ENCODE measurements at regions not wholly inside any gene's neighbourhood (a gene's known extent, or its start where the extent isn't known, plus 50 kb on each side); places are given as distances from the start of the nearest gene placed in this dataset.

DNA sequence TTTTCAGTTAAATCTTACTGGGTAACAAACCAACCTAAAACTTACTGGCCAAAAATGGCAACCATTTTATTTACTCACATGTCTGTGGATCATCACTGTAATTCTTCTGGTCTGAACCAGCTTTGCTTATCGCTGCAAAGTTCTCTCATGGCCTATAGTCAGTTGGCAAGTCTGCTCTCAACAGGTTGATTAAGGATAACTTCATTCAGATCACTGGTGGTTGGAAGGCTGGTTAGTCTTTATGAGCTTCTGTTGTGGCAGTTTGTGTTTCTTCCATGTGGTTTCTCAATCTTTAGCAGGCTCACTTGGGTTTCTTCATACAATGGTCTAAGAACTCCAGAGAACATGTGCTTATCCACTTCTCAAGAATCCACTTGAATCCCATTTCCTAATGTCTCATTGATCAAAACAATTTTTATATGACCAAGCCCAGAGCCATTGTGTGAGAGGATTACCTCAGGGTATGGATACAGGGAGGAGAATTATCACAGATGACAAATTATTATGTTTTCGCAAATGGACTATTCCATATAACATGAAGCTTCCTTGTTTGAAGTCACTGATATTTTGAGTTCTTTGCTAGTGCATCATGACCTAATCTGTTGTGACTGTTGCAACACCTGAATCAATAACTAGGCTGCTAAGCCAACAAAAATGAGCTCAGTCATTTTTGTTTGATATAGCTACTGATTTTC lies 155.4 kb upstream of the BMP2 start:
- DNase-seq = no peak

DNA sequence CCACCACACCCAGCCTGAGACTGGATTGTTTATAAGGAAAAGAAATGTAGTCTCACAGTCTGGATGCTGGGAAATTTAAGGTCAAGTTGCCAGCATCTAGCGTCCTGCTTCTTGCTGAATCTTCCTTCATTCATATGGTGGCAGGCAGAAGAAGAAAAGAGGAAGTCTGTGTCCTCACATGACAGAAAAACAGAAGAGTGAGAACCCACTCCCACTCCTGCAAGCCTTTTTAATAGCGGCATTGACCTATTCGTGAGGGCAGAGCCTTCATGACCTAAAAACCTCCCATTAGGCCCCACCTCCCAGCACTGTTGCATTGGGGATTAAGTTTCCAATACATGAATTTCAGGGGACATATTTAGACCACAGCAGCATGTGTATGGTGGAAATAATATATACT lies 160.8 kb upstream of the BMP2 start:
- DNase-seq = no peak

DNA sequence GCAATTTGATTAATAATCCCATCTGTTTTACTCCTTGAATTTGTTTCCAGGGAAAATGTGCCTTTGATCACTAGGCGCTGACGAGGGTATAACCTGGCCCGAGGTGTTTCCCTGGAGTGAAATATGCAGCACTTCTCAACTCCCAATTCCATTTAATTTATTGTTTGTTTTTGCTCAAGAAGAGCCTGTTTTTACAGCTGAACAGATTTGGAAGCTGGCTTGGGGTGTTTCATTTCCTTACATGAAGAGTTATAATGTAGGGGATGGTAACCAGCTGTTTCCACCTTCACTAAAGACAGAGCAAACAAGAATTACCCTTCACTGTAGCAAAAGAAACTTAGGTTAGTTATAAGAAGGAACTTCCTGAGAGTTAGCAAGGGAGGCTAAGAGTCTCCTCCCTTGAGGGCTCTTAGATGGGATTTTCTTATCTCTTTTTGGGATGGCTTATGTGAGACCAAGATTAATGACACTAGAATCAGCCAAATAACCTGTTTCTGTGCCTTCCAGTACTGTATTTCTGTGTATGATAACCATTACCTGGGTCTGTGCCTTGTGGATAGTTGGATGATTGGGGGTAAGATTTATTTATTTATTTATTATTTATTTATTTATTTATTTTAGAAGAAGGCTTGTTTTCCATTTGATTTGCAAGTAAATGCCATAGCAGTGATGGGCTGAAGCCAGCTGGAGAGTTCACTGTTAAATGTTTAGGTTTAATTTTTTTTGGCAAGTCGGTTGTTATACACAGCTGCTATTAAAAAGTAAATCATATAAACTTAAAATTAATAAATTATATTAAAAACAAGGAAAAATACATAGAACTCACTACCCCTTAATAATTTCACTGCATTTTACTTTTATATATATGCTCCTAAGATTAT lies 162.2 kb upstream of the BMP2 start:
- no peak for DNase-seq

DNA sequence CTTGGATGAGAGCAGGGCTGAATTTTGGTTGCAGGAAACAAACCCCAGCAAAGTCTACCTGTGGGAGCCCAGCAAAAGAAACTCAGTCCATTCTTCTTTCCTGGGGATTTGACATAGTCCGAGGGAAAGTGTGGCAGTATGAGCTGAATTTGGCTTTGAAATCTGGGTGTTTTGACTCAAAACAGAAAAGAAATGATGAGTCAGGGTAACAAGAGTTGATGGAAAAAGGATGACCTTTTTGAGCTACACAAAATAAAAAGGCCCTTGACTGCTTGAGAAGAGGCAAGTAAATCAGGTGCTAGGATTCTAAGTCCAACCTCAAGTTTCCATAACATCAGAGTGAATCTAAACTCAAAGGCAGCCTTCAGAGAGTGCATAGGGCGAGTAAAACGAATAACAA lies 163.3 kb upstream of the BMP2 start:
- DNase-seq = no peak

DNA sequence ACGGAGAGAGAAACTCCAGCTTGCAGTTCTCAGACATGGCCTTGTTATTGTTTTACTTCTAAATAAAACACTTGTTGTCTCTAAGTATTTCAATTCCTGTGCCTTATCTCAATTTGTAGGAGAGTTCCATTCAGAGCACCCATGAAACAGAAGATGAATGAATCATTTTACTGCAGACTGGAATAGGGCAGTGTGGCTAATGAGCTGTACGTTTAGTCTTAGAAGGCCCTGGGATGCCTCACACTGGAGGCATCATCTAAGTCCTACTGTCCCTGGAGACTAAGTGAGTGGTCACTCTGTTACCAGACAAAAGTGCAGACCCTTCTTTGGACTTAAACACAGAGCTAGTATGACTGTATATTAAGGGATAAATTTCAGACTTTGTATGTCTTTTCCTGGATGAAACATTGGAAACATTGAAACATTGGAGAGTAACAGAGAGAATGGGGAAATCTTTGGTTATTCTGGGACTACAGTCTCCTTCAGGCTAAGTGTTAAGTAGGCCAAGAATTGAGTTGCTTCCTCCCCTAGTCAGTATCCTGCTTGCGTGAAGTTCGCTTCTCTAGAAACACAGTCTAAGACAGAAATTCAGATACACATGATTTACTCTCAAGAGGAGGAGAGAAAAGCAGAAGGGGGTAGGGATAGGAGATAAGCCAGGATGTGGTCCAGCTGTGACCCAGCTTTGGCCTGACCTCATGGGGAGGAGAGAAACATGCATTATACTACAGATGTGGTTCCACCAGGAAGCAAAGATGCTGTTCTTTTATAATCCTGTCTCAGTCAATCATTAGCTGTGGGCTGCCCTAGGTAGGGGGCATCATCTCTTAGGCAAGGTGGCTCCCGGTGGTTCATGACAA lies 167.4 kb upstream of the BMP2 start:
- no peak for DNase-seq

DNA sequence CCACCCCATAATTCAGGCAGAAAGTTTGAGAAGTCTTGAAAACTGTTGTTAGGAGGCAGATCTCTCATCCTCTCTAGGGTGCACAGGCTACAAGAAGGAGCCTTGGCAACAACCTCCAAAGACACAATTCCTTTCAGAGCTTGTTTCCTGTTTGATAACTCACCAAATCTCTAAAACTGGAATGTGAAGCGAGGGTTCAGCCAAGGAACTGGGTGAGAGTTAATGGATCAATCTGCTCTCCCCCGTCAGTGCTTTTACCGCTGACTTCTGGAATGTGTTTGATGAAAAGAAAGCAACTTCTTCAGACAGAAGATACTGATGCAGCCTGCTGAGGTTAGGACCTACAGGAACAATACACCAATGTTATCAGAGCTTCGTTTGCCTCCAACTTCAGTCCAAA lies 171.8 kb upstream of the BMP2 start:
- no peak for DNase-seq

DNA sequence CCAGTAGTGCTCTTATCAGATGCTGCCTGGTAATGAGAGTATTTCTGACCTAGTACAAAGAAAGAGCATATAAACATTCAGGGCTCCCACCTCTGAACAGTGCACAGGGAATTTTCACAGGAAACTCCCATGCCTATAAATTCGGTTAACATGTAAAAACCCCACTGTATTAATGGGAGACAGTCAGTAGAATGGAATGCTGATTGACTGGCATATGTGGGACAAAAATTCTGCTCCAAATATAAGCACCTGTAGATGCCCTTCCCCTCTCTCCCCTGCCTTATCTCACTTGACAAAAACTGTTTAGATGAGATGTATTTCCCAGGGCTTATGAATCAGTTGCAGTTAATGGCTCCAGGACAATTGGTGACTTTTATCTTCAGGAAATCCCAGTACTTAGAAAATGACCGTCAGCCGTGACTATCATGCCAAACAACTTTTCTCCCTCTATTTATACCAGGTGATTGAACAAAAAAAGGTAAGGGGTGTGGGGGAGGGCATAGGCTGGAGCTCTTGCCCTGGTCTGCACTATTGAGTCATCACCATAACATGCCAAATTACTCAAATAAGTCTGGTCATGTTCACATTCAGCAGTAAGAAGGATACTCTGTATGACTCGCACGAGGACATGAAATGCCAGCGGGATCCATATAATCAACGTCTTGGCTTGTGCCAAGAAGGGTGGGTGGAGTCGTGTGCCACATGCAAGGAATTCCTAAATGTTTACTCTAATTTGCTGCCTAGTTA lies 176.4 kb upstream of the BMP2 start:
- DNase-seq = no peak

DNA sequence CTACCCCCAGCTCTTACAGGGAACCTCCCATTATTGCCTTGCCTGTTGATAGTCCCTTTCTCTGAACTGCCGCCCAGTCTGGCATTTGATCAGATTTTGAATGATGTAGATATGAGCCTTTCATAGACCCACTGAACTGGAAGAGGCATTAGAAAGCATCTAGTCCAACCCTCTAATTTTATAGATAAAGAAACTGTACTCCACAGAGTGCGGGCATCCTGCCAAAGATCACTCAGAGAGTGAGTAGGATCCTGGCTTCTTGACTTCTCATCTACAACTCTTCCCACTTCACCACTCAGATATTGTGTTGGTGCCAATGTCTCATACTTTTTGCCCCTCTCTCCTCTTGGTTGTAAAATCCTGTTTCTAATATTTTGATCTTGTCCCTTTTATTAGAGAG lies 179.2 kb upstream of the BMP2 start:
- no peak for DNase-seq

DNA sequence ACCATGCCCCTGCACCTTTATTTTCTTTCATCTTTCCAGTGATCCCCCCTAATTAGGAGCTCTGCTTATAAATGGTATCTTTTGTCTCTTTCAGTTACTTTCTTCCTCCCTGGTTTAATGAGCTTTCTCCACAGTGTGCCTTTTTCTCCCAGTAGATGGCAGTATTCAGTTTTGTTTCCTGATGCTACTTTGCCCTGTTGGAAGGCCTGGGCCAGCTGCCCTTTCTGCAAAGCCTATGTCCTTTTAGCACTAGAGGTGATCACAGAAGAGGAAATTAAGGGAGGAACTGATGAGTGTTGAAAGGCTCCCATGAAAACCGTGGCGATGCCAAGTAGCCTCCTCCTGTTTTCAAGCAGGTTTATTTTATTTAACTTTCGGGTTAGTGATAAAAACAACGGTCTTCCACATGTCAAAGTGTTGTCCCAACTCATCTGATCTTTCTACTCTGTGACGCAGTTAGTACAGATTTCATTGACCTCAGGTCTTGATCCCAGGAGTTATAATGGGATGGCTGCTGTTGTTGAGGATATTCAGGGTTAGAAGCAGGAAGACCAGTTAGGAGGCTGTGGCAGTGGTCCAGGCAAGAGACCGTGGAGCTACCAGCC lies 184.2 kb upstream of the BMP2 start:
- peak; percentile 59 for DNase-seq

DNA sequence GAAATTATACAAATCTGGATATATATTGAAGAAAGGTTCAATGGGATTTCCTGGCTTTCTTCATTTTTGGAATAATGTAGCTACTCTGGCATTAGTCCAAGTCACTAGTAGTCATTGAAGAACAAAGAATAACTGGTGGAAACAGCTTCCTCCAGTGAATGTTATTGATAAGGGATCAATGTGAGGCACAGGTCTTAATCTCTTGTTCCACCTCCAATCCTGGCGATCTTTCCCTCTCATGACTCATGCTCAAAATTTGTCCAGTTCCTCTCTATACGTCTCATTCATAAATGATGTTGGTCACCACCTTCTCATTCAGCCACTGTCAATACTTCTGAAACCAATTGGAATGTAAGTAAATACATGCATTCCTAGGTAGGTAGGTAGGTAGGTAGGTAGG lies 185.0 kb upstream of the BMP2 start:
- DNase-seq = no peak

DNA sequence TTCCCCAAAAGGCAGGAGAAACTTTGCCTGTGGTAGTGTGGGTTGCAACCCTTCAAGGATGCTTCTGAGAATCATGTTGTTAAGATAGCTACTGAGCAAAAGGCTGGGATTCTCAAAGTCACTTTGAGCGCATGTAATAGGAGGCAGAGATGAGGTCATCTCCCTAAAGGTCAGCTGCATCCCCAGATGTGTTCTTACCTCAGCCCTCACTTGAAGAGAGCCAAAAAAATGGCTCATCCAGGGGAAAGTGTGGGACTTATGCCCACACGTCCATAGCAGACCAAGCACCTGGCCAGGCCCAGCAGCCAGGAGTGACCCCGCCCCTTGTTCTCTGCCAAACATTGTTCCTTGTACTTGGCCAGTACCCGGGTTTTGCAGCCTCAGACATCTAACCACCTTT lies 187.0 kb upstream of the BMP2 start:
- DNase-seq = no peak

DNA sequence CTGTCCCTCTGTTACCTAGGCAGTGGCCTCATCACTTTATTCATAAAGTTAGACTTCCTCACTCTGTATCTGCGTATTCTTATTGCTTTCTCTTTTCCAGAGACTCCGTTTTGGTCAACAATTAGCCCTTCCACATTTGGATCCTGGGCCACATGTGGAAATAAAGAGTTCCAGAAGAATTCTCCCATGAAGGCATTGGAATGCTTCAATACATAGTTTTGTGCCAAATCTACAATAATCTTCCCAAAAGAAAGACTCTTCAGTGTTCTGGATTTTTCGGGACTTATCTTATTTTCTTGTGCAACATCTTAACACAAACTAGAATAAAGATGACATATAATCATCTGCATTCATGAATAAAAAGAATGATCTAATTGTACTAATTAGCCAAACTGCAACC lies 187.7 kb upstream of the BMP2 start:
- no peak for DNase-seq

DNA sequence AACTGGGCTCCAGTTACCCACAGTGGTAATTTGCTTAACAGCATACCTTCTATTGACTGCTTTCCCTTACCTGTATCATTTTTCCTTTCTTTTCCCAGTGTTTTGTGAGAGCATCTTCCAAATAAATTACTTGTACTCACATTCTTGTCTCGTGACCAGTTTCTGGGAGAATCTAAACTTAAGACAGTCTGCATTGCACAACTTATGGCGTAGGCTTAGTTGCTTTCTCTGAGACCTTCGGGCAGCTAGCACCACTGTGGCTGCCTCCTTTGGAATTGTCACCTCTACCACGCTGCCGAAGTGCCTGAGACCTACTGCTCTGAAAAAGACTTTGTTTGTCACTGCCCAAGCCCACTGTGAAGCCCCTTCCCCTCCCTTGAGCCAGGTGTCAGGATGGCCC lies 188.1 kb upstream of the BMP2 start:
- no peak for DNase-seq

DNA sequence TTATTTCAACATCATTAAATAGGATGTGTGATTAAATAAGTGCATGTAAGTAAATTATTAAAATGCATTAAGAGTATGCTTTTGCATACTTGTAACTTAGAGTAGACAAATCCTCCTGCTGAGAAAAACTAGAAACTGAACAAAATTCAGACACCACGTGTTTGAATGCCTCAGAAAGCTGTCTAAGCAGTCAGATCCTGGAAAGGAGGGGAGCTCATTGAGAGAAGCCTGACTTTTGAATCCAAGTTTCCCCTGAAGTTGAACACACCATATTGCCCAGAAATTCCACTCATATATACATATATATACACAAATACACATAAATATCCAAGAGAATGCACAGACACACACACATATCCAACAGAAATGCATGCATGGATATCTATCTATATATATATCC lies 190.0 kb upstream of the BMP2 start:
- no peak for DNase-seq

DNA sequence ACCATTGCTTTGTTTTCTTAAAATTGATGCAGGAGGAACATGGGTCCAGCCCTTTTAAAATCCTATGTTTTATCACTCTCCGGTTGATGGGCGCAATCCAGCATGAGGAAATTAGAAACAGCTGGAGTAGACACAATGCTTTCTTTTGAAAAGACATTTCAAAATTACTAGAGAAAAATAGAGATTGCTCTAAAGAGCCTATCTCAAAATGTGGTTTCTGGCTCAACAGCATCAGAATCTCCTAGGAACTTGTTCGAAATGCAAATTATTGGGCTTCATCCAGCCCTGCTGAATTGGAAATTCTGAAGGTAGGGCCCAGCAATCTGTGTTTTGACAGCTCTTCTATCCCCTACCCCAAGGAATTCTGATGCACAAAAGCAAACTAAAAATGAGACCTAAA lies 190.8 kb upstream of the BMP2 start:
- DNase-seq = no peak

DNA sequence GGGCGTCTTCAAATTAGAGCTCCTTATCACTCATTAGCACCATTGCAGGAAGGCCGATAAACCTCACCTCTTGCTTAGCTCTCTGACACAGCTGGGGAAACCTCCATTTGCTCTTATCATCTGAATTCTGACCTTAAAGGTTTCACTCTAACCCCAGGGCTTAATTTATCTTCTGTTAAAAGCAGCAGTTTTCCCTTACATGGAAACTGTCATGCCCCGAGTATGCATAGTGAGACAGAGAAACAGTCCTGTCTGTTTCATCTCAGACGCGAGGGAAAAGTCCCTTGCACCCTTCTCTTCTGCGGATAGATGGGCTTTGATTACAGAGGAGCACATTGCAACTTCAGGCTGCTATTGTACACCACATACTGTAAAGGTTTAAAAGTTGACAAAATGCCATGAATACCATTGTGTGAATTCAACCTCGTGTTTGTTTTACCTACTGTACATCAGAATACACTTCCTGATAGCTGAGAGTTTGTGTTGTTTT lies 191.5 kb upstream of the BMP2 start:
- DNase-seq = no peak

DNA sequence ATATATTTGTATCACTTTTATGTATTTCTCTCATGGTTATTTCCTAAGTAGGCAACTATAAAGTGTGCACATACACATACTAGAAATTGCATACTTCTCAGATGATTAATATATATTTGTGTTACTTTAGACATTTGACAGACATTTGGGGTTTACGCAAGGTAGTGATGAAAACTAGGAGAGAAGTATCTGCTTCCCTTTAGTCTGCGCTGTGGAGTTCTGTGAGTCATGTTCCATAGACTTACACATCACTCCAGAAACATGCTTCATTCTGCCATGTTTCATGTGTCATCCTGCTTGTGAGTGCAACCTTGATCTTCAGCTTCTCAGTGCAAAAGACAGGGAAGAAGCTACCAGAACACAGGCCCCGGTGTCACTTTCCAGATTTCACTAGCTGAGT lies 200.7 kb upstream of the BMP2 start:
- no peak for DNase-seq

DNA sequence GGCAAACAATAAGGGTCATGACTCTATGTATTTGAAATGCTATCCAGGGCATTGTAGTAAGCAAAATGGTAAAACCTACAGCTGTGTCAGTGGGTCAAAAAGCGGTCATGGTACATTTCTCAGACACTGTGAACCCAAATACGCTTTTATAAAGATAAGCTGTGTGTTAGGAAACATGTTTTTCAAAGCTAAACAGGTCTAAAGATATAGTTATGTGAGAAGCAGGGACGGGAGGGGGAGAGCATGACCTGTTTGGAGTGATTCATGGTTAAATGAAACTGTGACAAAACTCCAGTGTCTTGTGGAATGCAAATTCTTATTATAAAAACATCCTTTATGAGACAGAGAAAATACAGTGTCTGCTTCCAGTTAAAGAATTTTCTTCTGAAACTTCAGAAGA lies 205.4 kb upstream of the BMP2 start:
- DNase-seq = no peak

DNA sequence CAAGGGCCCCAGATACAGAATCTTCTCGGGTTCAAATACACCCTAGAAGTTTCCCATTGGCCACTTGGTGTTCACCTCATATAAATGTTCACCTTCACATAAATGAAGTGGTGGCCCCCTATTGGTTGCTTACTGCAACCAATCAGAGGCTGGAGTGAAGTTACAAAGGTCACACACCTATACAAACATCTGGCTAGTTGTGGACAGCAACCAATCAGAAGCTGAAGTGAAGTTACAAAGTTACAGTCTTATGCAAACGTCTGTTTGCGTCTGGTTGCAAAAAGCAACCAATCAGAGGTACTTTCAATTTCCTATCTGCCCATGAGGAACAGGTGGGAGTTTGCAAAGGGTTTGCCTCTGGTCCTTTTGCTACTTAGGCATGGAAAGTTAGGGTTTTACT lies 206.5 kb upstream of the BMP2 start:
- DNase-seq = no peak

DNA sequence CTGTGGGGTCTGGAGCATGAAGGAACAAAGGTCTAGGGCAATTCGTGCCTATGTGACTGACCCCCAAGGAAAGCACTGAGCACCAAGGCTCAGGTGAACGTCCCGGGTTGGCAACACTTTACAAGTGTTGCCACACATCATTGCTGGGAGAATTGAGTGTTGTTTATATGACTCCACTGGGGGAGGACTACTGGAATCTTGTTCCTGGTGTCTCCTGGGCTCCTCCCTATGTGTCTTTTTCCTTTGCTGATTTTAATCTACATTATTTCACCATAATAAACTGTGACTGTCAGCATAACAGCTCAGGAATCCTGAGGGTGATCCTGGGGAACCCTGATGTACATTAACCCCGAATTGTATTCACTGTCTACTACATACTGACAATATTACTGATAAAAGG lies 207.7 kb upstream of the BMP2 start:
- DNase-seq = no peak

DNA sequence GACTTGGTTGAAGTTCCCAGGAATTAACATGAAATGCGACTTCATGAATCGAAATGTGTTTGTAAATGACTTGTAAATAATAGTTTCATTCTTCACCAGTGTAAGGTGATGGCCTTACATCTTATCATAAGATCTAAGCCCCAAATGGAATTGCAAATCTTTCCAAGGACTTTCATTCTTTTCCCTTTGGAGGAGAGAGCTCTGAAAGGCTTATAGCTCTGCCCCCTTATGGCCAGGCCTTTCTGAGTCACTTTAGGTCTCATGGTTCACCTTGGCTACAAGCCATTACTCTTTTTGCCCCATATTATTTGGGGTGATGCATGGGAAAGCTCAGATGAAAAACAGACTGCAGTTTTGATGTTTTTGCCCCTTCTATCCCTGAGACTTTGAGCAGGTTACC lies 209.1 kb upstream of the BMP2 start:
- DNase-seq = no peak

DNA sequence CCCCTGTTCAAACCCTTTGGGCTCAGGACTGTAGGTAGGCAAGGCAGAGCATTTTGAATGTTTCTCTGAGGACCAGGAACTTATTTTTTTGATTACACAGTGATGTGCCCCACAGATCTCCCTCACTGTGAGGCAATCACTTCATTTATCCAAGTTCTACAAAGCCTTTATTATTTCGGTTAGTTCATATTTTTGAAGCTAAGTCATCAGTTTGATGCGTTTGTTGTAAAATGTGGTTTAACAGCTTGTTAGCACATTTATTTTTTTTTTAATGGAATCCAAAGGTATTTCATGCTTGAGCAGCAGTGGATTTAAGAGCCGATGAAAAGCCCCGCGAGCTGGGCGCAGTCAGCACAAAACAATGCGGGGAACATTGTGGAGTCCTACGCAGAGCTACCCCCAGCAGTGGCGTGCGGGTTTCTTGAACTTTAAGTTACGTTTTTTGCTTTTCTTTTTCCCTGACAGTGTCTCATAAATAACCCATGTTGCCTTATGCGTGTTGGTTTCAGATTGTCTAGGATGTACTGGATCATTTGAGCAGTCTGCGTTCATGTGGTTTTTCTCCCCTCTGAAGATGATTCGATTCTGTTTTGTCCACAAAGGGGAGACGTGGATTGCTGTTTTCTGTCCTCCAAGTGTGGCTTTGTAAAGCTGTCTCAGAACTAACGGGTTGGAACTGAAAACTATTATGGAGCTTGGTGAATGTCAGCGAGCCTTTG lies 233.6 kb upstream of the BMP2 start:
- DNase-seq = no peak

Data from RPMI8226 (cell line).